Brain microvascular endothelial cell (primary cell): ENCODE measurements at regions not wholly inside any gene's neighbourhood (a gene's known extent, or its start where the extent isn't known, plus 50 kb on each side); places are given as distances from the start of the nearest gene placed in this dataset.

Experiments used
- DNase-seq: peaks from one replicate; pipeline ENCODE4 v3.0.0-alpha.2; 2020
- H3K27ac ChIP-seq: fragments of 250-450 bp; sonication (Bioruptor Pico); 2 replicates; pipeline ENCODE4 v1.5.1; 2020; ENCODE audit warnings: mild to moderate bottlenecking, moderate library complexity
- H3K27me3 ChIP-seq: fragments of 250-450 bp; sonication (Bioruptor Pico); replicated peaks from 2 replicates; pipeline ENCODE4 v1.5.1; 2020; ENCODE audit warnings: mild to moderate bottlenecking
- H3K36me3 ChIP-seq: fragments of 250-450 bp; sonication (Bioruptor Pico); replicated peaks from 2 replicates; pipeline ENCODE4 v1.5.1; 2020; ENCODE audit warnings: mild to moderate bottlenecking
- H3K4me3 ChIP-seq: 2 replicates; pipeline ENCODE4 v1.5.1; 2011; ENCODE audit warnings: low read depth, mild to moderate bottlenecking, control low read depth, low read length, moderate library complexity
- CTCF ChIP-seq: IDR thresholded peaks from 2 replicates; pipeline ENCODE4 v1.5.1; 2011; ENCODE audit warnings: low read depth, mild to moderate bottlenecking, moderate library complexity, low read length, control low read depth, inconsistent platforms; ENCODE audit errors: missing control alignments
- in situ Hi-C: cut with HindIII; loops from 2 replicates; pipeline ENCODE4 v1.10.0; 2017; ENCODE audit warnings: low sequenced_read_pairs, low pct_ligation_motif_present

DNA sequence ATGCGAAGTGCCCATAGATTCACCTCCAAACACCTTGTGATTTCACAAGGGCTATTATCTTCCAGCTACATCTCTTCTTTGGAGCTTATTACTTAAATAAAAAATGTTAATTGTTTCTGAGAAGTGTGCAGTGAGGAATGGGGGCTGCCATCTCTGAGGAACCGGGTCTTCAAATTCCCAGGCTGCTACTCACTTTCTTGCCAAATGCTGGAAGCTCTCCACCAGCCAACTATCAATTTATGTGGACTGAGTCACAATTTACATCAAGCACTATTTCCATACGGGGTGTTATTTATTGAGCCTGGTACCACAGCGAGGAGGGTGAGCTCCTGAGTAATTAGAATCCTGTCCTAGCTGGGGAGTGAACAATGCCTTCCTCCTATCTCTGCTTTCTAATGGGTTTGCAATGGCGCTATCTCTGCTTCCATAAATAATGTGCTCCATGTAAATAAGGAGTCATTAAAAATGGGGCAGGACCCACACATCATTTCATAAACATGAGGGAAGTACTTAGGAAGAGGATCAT, 898.3 kb downstream of the VRK1 start:
- DNase-seq = no peak
- TF ChIP-seq CTCF = no peak
- H3K36me3 ChIP-seq = no peaks in the 10 kb centered on the region
- in situ Hi-C loops = no loop called here
- H3K27ac ChIP-seq = no peak overlapping the region
- no peak overlapping the region for H3K4me3 ChIP-seq
- H3K27me3 ChIP-seq = no peaks in the 10 kb centered on the region

- no peak for DNase-seq
- Histone ChIP-seq H3K36me3 (no peaks in the 10 kb centered on the region), H3K4me3 (no peak overlapping the region), H3K27me3 (no peaks in the 10 kb centered on the region), H3K27ac (no peak overlapping the region)
- in situ Hi-C loops = no loop called here
- TF ChIP-seq CTCF = no peak
Observed at GRCh38 chr14:97697772-97698171, 900.6 kb downstream of the VRK1 start.

DNA sequence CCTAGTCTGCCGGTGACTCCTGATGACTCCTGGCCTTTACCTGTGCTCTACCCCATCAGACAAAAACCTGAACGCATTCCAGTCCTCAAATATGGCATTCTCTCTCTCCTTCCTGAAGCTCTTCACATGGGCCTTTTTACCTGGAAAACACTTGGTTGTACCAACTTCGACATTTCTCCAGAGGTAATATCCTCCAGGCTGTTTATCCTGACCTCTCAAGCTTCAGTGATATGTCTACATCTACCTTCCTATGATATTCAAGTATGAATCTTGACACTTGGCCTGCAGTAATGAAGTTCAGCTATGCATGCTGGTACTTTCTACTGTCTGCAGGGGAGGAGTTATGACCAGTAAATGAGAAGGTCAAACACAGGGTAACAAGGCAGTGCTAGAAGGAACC, 901.8 kb downstream of the VRK1 start:
- in situ Hi-C loops = no loop called here
- no peak for DNase-seq
- Histone ChIP-seq H3K36me3 (no peaks in the 10 kb centered on the region), H3K4me3 (no peak overlapping the region), H3K27me3 (no peaks in the 10 kb centered on the region), H3K27ac (no peak overlapping the region)
- TF ChIP-seq CTCF = no peak

DNA sequence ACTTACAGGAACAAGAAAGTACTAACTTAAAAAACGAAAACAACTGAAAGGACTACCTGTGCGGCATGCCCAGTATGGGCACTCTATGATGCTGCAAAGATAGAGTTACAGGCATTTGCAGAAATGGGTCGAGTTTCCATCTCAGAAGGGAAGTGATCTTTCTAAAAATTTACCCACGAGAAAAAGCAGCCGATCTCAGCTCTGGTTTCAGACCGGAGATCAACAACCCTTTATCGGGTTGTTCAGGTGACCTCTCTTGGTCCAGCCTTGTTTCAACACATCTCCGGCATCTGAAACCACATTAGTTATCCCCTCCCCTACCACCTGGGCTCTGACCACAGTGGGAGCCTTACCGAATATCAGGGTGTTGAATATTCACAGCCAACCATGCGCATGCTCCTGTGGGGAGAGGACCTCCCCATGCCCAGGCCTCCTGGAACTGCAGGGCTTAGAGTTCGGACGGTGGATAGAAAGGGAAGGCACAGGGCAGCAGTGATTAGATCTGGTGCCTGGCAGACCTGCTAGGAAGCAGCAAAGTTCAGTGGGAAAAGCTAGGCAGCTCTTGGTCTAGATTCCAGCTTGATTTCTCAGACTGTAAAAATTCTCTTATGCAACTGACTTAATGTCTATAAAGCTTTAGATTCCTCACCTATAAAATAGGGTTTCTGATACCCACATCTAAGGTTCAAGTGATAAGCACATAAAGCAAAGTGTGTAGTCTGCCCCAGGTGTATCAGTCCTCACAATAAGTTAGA, 906.0 kb downstream of the VRK1 start:
- Histone ChIP-seq H3K36me3 (no peaks in the 10 kb centered on the region), H3K27me3 (no peaks in the 10 kb centered on the region), H3K4me3 (no peak overlapping the region), H3K27ac (no peak overlapping the region)
- no peak for TF ChIP-seq CTCF
- no peak for DNase-seq
- in situ Hi-C loops = no loop called here

DNA sequence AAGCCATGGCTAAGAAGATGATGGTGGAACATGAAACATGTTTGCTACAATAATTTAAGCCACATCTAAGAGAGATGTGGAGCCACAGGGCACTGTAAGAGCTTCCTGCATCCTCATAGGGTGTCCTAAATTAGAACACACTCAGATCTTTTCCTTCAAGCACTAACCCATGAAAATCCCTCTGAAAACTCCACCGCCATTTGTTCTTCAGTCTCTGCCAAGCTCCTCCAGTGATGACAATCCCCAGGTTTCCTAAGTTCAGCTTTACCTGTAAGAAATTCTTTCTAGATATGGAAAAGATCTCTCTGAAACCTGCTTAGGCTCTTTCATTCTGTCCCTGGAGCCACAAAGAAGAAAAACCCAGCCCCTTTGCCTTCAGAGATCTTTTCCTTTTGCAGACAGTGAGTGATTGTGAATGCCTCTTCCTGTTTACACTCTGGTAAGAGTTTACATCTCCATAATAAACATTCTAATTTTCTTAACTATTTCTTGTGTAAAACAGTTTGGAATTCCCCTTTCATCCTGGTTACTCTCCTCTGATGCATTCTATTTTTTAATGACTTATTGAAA, 907.2 kb downstream of the VRK1 start:
- in situ Hi-C loops = no loop called here
- no peaks in the 10 kb centered on the region for H3K36me3 ChIP-seq
- no peaks in the 10 kb centered on the region for H3K27me3 ChIP-seq
- TF ChIP-seq CTCF = no peak
- no peak overlapping the region for H3K4me3 ChIP-seq
- H3K27ac ChIP-seq = no peak overlapping the region
- no peak for DNase-seq
